ENCODE measurements at regions not wholly inside any gene's neighbourhood (a gene's known extent, or its start where the extent isn't known, plus 50 kb on each side); places are given as distances from the start of the nearest gene placed in this dataset.
"Not testable (repeated sequence)": the region's sequence is repeated elsewhere in the genome, so short reads cannot be mapped to it uniquely, and the experiment has no call there.

- DNase-seq (ENCODE audit: low read depth), result no peak
Observed at GRCh38 chr1:118828038-118828437, 160.1 kb downstream of the TBX15 start.

- DNase-seq (ENCODE audit: low read depth), result no peak
Observed at GRCh38 chr1:118827636-118828035, 160.5 kb downstream of the TBX15 start.

DNA sequence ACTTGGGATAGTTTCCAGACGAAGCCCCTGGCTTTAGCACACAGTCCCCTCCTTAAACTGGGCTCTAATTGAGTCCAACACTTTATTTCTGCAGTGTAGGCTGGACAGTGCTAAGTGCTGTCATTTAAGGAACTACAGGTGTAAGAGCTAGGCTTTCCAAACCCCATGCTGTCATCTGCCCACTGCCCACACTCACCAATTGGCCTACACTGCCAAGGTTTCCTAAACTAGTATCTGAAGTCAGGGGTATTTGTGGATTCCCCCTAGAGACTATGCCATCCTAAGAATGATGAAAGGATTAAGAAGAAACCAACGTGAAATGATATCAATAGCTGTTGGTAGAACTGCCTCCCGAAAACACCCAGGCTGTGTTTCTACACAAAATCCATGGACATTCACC lies 160.9 kb downstream of the TBX15 start:
- DNase-seq (ENCODE audit: low read depth), result no peak

DNA sequence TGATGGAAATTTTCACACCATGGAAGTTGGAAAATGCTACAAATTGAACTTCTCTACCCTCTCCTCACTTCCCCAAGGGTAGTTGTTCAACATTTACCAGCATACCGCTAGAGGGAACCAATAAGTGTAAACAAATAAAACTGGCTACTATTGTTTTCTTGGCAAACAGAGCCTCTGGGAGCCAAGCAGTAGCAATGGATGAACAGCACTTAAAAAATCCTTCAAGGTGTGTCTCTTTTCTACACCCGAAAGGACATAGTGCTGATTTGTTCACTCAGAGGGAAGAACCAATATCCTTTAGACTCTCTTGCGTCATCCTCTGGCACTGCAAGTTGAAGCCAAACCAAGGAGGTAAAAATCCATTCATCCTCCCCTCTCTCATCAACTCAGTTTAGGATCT lies 161.5 kb downstream of the TBX15 start:
- DNase-seq (ENCODE audit: low read depth), result no peak

GRCh38 chr1:118825619-118826018 lies 162.5 kb downstream of the TBX15 start:
- no peak for DNase-seq (ENCODE audit: low read depth)

GRCh38 chr1:118821801-118822200 lies 166.3 kb downstream of the TBX15 start:
- DNase-seq (ENCODE audit: low read depth), result peak; percentile 50

GRCh38 chr1:118820864-118821263 lies 167.3 kb downstream of the TBX15 start:
- no peak for DNase-seq (ENCODE audit: low read depth)

GRCh38 chr1:118815909-118816308 lies 172.2 kb downstream of the TBX15 start:
- peak; percentile 41 for DNase-seq (ENCODE audit: low read depth)

GRCh38 chr1:118812555-118812954 lies 175.6 kb downstream of the TBX15 start:
- no peak for DNase-seq (ENCODE audit: low read depth)

DNA sequence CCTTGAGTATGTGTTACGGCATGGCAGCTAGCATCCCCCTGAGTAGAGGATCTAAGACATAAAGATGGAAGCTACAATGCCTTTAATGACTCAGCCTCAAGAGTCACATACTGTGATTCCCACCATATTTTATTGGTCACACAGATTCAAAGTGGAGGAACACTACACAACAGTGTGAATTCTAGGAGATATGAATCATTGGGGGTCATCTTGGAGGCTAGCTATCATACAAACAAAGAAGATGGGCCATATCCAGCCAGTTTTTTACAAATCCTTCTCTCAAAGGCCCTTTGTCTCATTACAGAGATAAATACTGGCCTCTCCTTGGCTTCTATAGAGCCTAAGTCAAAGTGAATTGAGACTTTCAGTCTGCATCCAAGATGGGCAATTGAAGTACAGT lies 177.0 kb downstream of the TBX15 start:
- DNase-seq (ENCODE audit: low read depth), result no peak

DNA sequence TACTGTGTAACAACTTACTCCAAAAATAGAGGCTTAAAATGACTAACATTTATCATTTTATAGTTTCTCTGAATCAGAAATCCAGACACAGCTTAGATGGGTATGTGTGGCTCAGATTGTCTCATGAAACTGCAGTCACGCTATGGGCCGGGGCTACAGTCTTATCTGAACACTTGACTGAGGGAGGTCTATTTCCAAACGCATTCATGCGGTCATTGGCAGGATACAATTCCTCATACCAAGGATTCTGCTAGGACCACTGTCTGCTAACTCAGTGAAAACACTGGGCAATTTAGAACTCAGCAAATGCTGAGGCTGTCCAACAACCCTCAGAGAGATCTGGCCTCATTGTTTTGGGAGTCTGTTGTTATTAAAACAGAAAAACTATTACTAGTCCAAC lies 178.6 kb downstream of the TBX15 start:
- DNase-seq (ENCODE audit: low read depth), result no peak

- DNase-seq (ENCODE audit: low read depth), result not testable (repeated sequence)
Observed at GRCh38 chr1:118803128-118803527, 185.0 kb downstream of the TBX15 start.

DNA sequence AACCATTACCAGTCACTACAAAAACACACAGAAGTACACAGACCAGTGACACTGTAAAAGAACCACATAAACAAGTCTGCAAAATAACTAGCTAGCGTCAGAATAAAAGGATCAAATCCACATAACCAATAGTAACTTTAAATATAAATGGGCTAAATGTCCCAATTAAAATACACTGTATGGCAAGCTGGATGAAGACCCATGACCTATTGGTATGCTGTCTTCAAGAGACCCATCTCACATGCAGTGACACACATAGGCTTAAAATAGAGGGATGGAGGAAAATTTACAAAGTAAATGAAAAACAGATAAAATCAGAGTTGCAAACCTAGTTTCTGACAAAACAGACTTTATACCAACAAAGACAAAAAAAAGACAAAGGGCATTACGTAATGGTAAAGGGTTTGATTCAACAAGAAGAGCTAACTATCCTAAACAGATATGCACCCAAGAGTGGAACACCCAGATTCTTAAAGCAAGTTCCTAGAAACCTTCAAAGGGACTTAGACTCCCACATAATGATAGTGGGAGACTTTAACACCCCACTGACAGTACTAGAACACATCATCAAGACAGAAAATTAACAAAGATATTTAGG lies 196.9 kb downstream of the TBX15 start:
- DNase-seq (ENCODE audit: low read depth), result no peak

DNA sequence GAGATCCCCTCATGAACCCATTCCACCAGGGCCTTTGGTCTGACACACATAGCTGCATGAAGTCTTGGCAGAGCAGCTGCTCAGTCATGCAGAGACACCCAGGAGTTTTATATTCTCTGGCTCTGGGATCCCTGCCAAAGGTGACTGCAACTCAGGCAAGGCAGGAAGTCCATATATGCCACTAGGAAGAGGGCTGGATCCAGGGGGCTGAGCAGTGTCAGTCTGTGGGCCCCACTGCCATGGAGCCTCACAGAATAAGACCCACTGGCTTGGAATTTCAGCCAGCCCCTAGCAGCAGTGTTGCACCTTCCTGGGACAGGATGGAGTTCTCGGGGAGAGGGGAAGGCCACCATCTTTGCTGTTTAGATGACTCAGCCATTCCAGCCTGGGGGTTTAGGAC lies 199.7 kb downstream of the TBX15 start:
- DNase-seq (ENCODE audit: low read depth), result peak; percentile 23

GRCh38 chr1:118786454-118787155 lies 201.5 kb downstream of the TBX15 start:
- DNase-seq (ENCODE audit: low read depth), result no peak

DNA sequence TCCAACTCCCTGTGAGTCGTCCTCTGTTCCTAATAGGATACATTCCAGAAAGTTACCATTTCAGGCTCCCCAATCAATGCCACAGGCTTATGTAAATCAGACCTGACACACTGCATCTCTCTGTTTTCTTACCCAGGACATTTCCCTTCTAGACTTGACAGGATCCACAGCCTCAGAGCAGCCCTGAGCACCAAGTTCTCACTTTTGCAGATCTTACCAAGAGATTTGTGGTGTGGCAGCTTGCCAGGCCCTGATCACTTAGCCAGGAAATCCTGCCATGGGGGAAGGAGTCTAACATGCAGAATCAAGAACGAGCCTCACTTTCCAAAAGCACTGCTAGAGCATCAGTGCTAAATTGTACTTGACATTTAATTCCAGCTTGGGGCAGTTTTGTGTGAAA lies 202.9 kb downstream of the TBX15 start:
- DNase-seq (ENCODE audit: low read depth), result no peak

DNA sequence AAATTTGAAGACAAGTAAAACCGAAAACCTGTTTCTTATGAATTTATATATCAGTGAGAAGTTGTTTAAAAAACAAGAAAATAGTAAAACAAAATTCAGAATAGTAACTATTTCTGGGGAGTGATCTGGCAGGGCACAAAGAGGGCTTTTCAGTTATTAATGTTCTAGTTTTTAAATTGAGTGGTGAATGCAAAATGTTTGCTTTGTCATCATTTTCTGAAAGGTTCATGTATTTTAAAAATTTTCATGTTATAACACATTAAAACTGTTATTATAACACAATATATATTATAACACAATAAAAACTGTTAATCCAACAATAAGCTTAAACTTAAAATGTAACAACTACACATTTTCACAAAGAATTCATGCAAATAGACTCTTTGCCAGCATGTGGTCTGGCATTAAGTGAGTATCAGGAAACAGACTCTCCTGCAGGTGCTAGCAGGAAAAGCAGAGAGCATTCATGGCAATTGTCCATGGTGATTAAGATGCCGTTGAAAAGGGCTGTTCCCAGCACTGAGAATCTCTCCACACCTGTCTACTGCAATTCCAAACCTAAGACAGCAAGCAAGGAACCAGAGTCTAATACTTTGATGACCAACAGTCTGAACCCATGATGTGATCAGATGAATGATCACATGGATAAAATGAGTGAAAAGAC lies 204.9 kb downstream of the TBX15 start:
- DNase-seq (ENCODE audit: low read depth), result no peak

DNA sequence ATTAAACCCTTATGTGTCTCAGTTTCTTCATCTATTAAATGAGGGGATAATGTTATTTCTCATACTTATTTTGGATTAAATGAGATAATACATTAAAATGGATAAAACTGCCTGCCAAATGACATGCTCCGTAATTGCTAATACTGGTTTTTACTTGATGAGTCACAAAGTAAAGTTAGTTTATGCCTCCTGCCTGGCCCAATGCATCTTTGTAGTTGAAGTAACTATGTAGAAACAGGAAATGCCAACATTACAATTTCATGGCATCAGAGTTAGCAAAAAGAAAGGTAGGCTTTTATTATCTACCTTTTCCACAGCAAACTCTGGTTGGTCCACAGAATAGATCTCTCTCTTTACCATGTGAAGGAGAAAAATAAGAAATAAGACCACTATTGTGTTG lies 214.5 kb downstream of the TBX15 start:
- no peak for DNase-seq (ENCODE audit: low read depth)

DNA sequence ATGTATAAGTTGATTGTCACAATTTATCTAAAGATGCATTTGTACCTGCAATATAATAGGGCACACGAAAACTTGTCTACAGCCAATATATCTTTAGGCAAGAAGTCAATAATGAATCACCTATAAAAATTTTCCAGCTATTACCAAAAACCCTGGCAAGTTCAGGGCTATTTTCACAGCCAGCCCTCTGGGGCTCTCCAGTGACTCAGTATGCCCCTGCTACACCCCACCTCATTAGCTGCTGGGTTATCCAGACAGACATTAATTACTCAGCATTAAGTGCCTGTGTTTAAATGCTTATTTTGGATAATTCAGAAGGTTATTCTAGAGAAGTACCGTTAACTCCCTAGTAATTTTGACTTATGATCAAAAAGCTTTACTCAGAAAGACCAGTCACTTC lies 220.2 kb downstream of the TBX15 start:
- no peak for DNase-seq (ENCODE audit: low read depth)

- no peak for DNase-seq (ENCODE audit: low read depth)
Observed at GRCh38 chr1:118753976-118754375, 234.2 kb downstream of the TBX15 start.

GRCh38 chr1:118751166-118751565 lies 237.0 kb downstream of the TBX15 start:
- no peak for DNase-seq (ENCODE audit: low read depth)

DNA sequence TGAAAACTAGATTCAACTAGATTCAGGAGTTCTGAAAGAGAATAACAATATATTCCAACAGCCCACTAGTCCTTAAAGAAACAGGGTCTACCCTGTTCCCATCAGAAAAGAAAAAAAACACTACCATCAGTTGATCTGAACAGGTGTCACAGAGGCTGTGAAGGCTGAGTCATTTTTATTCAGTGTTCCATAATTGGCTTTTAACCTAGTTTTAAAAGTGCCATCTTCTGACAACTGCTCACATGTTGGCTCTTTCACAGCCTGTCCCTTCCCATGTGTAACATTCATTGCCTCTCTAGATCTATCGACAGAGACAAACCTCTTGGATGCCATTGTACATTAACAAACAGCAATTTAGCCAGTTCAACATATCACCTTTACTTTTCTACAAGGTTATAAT lies 243.7 kb downstream of the TBX15 start:
- no peak for DNase-seq (ENCODE audit: low read depth)

DNA sequence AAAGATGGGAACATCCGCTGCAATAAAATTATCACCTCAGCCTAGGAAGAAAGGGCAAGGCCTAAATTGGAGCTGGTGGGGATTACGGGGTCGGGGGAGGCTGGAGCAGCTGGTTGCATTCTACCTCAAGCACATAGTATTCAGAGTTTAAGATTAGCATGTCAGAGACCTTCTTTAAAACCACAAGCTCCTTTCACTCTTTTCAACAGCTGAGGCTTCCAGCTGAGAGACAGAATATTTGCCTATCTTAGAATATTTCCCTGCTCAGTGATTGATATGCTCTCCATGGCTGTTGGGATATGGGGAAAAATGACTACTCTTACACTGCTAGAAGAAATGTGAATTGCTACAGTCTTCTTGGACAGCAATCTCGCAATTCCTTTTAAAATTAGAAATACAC lies 248.6 kb downstream of the TBX15 start:
- no peak for DNase-seq (ENCODE audit: low read depth)

GRCh38 chr1:118736322-118736721 lies 251.8 kb downstream of the TBX15 start:
- no peak for DNase-seq (ENCODE audit: low read depth)

Measured in fibroblast of gingiva (primary cell).